Liver (tissue), 3 donors: ENCODE measurements at regions not wholly inside any gene's neighbourhood (a gene's known extent, or its start where the extent isn't known, plus 50 kb on each side); places are given as distances from the start of the nearest gene placed in this dataset.

ENCODE experiments used
- GABPA ChIP-seq, 2 donors: IDR thresholded peaks in 1 of 2; conservative IDR thresholded peaks in 1 of 2; 2 replicates each; pipeline ENCODE4 v1.6.1; 2016; ENCODE audit warnings: antibody characterized with exemption in 2 of 2, mild to moderate bottlenecking in 1 of 2, moderate library complexity in 1 of 2
- HNF4A ChIP-seq, 2 donors: conservative IDR thresholded peaks; 2 replicates each; pipeline ENCODE4 v1.6.1; 2016; ENCODE audit warnings: antibody characterized with exemption in 2 of 2, mild to moderate bottlenecking in 2 of 2
- HNF4G ChIP-seq: IDR thresholded peaks from 2 replicates; pipeline ENCODE4 v1.6.1; 2016; ENCODE audit warnings: antibody characterized with exemption
- JUND ChIP-seq, 2 donors: IDR thresholded peaks; 2 replicates each; pipeline ENCODE4 v1.6.1; 2016; ENCODE audit warnings: antibody characterized with exemption in 2 of 2
- RAD21 ChIP-seq, 2 donors: IDR thresholded peaks; 2 replicates each; pipeline ENCODE4 v1.6.1; 2016; ENCODE audit warnings: antibody characterized with exemption in 2 of 2, mild to moderate bottlenecking in 2 of 2
- SP1 ChIP-seq: IDR thresholded peaks from 2 replicates; pipeline ENCODE4 v1.6.1; 2018; ENCODE audit warnings: antibody characterized with exemption, mild to moderate bottlenecking
- TAF1 ChIP-seq: conservative IDR thresholded peaks from 2 replicates; pipeline ENCODE4 v1.6.1; 2016; ENCODE audit warnings: antibody characterized with exemption, mild to moderate bottlenecking
- YY1 ChIP-seq: IDR thresholded peaks from 2 replicates; pipeline ENCODE4 v1.6.1; 2016; ENCODE audit warnings: antibody characterized with exemption, mild to moderate bottlenecking
- TF ChIP-seq, protein P1 (sequence below): fragments of 150-350 bp; IDR thresholded peaks from 2 replicates; pipeline ENCODE4 v1.5.1; 2017; ENCODE audit warnings: improper control_type of control experiment, low read depth, low read length; ENCODE audit not compliant: missing input control
- TF ChIP-seq, protein P2 (sequence below): IDR thresholded peaks from 2 replicates; pipeline ENCODE4 v1.6.1; 2016; ENCODE audit warnings: antibody characterized with exemption, mild to moderate bottlenecking
- donor health status: healthy.
- donor health status: healthy.

DNA sequence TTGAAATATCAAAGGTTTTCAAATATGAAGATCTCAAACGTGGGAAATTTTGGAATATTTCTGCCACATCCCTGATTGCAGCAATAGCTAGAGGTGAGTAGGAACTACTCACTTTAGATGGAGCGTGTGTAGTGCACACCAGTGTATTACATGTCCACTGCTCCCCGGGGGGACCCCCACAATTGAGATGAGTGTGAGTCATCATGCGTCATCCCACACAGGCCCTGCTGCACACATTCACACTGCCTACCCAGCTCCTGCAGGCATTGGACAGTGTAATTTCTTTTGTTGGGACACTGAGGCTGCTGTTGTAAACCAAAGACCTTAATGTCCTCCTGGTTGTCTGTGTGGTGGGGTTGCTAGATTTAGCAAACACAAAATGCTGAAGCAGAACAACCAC, 280.0 kb downstream of the GAS1 start:
- no peak for TF ChIP-seq HNF4G
- TF ChIP-seq, protein P1, sequence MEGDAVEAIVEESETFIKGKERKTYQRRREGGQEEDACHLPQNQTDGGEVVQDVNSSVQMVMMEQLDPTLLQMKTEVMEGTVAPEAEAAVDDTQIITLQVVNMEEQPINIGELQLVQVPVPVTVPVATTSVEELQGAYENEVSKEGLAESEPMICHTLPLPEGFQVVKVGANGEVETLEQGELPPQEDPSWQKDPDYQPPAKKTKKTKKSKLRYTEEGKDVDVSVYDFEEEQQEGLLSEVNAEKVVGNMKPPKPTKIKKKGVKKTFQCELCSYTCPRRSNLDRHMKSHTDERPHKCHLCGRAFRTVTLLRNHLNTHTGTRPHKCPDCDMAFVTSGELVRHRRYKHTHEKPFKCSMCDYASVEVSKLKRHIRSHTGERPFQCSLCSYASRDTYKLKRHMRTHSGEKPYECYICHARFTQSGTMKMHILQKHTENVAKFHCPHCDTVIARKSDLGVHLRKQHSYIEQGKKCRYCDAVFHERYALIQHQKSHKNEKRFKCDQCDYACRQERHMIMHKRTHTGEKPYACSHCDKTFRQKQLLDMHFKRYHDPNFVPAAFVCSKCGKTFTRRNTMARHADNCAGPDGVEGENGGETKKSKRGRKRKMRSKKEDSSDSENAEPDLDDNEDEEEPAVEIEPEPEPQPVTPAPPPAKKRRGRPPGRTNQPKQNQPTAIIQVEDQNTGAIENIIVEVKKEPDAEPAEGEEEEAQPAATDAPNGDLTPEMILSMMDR, result no peak
- TF ChIP-seq TAF1, result no peak
- TF ChIP-seq SP1, result no peak
- TF ChIP-seq, protein P2, sequence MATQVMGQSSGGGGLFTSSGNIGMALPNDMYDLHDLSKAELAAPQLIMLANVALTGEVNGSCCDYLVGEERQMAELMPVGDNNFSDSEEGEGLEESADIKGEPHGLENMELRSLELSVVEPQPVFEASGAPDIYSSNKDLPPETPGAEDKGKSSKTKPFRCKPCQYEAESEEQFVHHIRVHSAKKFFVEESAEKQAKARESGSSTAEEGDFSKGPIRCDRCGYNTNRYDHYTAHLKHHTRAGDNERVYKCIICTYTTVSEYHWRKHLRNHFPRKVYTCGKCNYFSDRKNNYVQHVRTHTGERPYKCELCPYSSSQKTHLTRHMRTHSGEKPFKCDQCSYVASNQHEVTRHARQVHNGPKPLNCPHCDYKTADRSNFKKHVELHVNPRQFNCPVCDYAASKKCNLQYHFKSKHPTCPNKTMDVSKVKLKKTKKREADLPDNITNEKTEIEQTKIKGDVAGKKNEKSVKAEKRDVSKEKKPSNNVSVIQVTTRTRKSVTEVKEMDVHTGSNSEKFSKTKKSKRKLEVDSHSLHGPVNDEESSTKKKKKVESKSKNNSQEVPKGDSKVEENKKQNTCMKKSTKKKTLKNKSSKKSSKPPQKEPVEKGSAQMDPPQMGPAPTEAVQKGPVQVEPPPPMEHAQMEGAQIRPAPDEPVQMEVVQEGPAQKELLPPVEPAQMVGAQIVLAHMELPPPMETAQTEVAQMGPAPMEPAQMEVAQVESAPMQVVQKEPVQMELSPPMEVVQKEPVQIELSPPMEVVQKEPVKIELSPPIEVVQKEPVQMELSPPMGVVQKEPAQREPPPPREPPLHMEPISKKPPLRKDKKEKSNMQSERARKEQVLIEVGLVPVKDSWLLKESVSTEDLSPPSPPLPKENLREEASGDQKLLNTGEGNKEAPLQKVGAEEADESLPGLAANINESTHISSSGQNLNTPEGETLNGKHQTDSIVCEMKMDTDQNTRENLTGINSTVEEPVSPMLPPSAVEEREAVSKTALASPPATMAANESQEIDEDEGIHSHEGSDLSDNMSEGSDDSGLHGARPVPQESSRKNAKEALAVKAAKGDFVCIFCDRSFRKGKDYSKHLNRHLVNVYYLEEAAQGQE, result no peak
- TF ChIP-seq GABPA (IDR thresholded peaks at IDR 0.05 in 1 of 2, conservative IDR thresholded peaks at IDR 0.05 in 1 of 2), result no peak
- no peak for TF ChIP-seq HNF4A (conservative IDR thresholded peaks at IDR 0.05)
- no peak for TF ChIP-seq RAD21 (IDR thresholded peaks at IDR 0.05)
- no peak for TF ChIP-seq JUND (IDR thresholded peaks at IDR 0.05)
- TF ChIP-seq YY1, result no peak
